ENCODE measurements at regions not wholly inside any gene's neighbourhood (a gene's known extent, or its start where the extent isn't known, plus 50 kb on each side); places are given as distances from the start of the nearest gene placed in this dataset.

DNA sequence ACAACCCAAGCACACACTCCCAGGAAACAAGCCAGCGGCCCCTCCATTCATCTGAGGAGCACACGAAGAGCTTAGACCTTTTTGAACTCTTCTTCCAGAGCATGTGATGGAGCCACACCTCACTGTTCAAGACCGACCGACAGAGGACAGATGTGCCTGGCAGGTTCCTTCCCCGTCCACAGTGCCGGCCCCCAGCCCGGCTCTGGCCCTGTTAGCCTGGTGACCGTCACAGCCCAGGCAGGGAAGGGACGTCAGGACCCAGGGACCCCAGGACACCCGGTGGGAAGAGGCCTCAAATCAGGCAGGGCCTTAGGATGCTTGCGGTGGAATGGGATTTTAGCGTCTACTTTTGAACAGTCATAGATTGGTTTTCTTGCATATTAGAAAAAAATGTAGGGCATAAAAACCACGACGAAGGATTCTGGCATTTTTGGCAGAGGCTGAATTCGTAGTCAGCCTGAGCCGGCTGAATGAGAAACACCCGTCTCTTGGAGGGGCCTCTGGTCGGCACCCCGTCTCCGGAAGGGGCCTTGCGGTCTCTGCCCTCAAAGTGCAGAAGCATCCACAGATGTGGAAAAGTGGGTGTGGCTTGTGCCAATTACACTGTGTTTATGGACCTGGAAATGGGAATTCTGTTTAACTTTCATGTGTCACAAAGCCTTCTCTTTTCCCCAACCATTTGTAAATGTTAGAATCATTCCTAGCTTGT is 79.3 kb downstream of the SIK1 start:
- H3K4me3 ChIP-seq = no peak overlapping the region
- no peaks in the 10 kb centered on the region for H3K36me3 ChIP-seq
- H3K4me1 ChIP-seq = no peaks in the 10 kb centered on the region
- intact Hi-C loops (cut with DNase I) = no loop called here
- H3K27ac ChIP-seq = no peak overlapping the region
- TF ChIP-seq, protein P1, sequence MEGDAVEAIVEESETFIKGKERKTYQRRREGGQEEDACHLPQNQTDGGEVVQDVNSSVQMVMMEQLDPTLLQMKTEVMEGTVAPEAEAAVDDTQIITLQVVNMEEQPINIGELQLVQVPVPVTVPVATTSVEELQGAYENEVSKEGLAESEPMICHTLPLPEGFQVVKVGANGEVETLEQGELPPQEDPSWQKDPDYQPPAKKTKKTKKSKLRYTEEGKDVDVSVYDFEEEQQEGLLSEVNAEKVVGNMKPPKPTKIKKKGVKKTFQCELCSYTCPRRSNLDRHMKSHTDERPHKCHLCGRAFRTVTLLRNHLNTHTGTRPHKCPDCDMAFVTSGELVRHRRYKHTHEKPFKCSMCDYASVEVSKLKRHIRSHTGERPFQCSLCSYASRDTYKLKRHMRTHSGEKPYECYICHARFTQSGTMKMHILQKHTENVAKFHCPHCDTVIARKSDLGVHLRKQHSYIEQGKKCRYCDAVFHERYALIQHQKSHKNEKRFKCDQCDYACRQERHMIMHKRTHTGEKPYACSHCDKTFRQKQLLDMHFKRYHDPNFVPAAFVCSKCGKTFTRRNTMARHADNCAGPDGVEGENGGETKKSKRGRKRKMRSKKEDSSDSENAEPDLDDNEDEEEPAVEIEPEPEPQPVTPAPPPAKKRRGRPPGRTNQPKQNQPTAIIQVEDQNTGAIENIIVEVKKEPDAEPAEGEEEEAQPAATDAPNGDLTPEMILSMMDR (IDR thresholded peaks at IDR 0.05) = no peak
- H3K27me3 ChIP-seq = no peaks in the 10 kb centered on the region
- DNase-seq (ENCODE audit: low spot score in 2 of 2) = no peak
- H3K9me3 ChIP-seq = no peaks in the 10 kb centered on the region

DNA sequence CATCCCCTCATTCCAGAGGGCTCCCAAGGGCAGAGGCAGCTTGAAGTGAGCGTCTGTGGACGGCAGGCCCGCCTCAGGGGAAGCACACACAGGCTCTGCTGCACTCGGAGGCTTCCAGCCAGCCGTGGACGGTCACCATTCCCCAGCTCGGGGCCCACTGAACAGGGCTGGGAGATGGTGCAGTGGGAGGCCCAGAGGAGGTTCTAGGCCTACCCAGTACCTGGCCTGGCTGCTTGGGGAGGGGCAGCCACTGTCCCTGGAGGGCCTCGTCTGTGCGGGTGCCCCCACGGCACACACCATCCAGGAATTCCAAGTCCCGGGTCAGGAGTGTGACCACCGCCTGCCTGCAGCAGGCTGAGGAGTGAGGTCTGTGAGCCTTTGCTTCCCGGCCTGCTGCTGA is 80.4 kb downstream of the SIK1 start:
- no peak overlapping the region for H3K27ac ChIP-seq
- H3K4me3 ChIP-seq = no peak overlapping the region
- no peaks in the 10 kb centered on the region for H3K4me1 ChIP-seq
- H3K36me3 ChIP-seq = no peaks in the 10 kb centered on the region
- H3K9me3 ChIP-seq = no peaks in the 10 kb centered on the region
- TF ChIP-seq, protein P1 (IDR thresholded peaks at IDR 0.05) = no peak
- intact Hi-C loops (cut with DNase I) = no loop called here
- no peak for DNase-seq (ENCODE audit: low spot score in 2 of 2)
- no peaks in the 10 kb centered on the region for H3K27me3 ChIP-seq

DNA sequence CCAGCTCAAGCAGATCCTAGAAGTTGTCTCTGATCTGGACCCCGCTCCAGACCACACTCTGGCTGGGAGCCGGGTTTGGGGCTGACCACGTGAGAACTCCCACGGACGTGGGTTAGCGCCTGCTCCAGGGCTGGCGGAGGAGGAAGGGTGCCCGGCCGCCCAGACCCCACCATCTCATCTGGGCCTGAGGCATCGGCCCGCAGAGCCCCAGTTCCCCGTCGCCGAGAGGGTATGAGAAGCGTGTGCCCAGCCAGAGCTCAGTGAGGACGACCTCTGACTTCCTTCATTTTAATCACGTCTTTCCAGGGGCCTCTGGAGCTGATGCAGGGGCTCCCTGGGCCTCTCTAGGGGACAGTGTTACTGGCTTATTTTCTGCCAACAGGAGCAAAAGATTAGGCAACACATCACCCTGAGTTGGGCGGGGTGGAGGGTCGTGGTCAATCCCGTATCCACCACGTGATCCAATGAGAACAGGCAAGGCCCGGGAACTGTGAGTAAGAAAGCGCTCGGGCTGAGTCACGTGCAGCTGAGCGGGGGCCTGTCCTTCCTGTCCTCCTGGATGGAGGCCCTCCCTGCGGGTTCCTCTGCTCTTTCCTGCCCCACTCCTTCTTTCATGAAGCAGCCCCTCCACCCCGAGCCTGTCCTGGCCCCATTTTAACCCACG is 81.1 kb downstream of the SIK1 start:
- peak; percentile 23 to 71 for DNase-seq (ENCODE audit: low spot score in 2 of 2)

DNA sequence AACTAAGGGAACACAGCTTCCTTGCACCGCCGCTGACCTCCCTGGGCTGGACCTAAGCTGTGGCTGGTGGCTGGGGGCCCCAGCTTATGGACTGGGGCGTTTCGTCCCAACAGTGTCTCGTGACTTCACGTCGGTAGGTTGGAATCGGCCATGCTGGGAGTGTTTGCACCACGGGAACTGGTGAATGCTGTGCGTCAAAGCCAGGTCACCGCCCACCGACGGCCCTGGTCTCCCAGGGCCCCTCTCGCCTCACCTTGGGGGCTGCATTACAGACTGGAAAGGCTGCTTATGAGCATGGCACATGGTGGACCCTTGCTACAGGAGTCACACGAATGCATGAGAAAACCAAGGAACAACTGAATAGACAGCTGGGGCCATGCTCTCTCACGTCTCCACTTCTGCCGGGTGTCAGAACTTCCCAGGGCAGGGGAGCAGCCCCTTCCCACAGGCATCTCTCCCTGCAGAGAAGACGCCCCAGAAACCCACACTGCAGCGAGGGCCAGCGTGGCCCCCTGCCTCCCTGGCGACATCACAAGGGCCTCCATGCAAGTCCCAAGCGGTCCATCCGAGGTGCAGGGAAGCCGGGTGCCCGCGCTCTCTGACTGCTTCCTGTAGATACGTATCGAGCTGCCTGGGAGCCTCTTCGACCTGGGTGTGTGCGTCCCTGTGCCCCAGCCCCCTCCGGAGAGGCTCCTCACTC is 81.7 kb downstream of the SIK1 start:
- TF ChIP-seq, protein P1 (IDR thresholded peaks at IDR 0.05) = no peak
- intact Hi-C loops (cut with DNase I) = no loop called here
- Histone ChIP-seq H3K4me3 (no peak overlapping the region), H3K4me1 (no peaks in the 10 kb centered on the region), H3K27ac (no peak overlapping the region), H3K9me3 (no peaks in the 10 kb centered on the region), H3K27me3 (no peaks in the 10 kb centered on the region), H3K36me3 (no peaks in the 10 kb centered on the region)
- no peak for DNase-seq (ENCODE audit: low spot score in 2 of 2)

More for the DNA sequence above, 81.1 kb downstream of the SIK1 start:
- H3K9me3 ChIP-seq = no peaks in the 10 kb centered on the region
- intact Hi-C loops (cut with DNase I) = no loop called here
- TF ChIP-seq, protein P1 (IDR thresholded peaks at IDR 0.05) = no peak
- no peak overlapping the region for H3K27ac ChIP-seq
- no peaks in the 10 kb centered on the region for H3K36me3 ChIP-seq
- H3K4me1 ChIP-seq = no peaks in the 10 kb centered on the region
- H3K27me3 ChIP-seq = no peaks in the 10 kb centered on the region
- no peak overlapping the region for H3K4me3 ChIP-seq

DNA sequence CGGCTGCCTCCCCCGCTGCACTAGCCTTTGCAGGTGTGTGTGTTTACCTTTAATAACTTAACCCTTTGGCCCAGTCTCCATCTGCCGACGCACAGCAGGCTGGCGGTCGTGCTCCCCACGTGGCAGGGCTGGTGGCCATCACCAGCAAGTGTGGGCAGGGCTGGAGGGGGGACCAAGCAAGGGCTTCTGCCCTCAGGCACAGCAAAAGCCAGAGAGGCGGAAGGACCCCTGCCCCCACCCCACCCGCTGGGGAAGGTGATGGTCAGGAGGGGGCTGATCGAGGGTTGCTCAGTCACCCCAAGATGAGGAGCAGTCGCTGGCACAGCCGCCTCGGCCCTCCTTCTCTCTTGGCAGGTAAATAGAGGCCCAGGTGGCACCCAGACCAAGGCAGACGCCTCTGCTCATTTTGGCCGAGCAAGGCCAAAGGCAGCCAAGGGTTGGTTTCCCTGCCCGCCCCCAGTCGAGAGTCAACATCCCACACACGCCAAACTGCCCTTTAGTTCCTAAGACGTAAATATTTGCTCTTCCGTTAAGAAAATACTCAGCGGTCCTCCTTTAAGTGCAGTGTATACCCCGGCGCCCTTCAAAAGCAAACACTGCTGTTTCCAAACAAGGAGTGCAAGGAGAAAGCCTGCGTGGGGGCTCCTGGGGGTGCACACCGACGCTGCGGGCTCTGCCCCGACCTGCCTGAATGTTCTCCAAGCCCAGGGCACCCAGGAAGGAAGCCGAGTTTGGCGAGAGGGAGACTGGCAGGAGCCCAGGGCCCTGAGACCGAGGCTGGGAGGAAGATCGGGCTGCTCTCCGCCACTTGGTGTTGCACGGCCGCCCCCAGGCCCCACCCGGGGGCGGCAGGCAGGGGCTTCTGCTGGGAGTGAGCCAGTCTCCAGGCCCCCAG is 82.7 kb downstream of the SIK1 start:
- Histone ChIP-seq H3K4me3 (no peak overlapping the region), H3K9me3 (no peaks in the 10 kb centered on the region), H3K27me3 (no peaks in the 10 kb centered on the region), H3K36me3 (no peaks in the 10 kb centered on the region), H3K27ac (no peak overlapping the region), H3K4me1 (no peaks in the 10 kb centered on the region)
- intact Hi-C loops (cut with DNase I) = no loop called here
- no peak for DNase-seq (ENCODE audit: low spot score in 2 of 2)
- TF ChIP-seq, protein P1 (IDR thresholded peaks at IDR 0.05) = no peak

All from ascending aorta (tissue), 2 donors.